Type B pancreatic cell (in vitro differentiated cells): ENCODE measurements at regions not wholly inside any gene's neighbourhood (a gene's known extent, or its start where the extent isn't known, plus 50 kb on each side); places are given as distances from the start of the nearest gene placed in this dataset.

Experiments
- DNase-seq: peaks from one replicate; pipeline ENCODE4 v3.0.0; 2021; ENCODE audit warnings: mixed read lengths; ENCODE audit not compliant: unreplicated experiment; ENCODE audit errors: extremely low spot score
- H3K27ac Mint-ChIP-seq: 2 replicates; pipeline ENCODE4 v1.8.0; 2021; ENCODE audit warnings: mild to moderate bottlenecking, mixed read lengths
- H3K27me3 Mint-ChIP-seq: 2 replicates; pipeline ENCODE4 v1.8.0; 2021; ENCODE audit warnings: mixed read lengths
- H3K36me3 Mint-ChIP-seq: 2 replicates; pipeline ENCODE4 v1.8.0; 2021; ENCODE audit warnings: mixed read lengths
- H3K4me1 Mint-ChIP-seq: one replicate; pipeline ENCODE4 v1.8.0; 2021; ENCODE audit warnings: mixed read lengths; ENCODE audit not compliant: unreplicated experiment
- H3K4me3 Mint-ChIP-seq: 2 replicates; pipeline ENCODE4 v1.8.0; 2021; ENCODE audit warnings: mild to moderate bottlenecking, mixed read lengths
- H3K9me3 Mint-ChIP-seq: 2 replicates; pipeline ENCODE4 v1.8.0; 2021; ENCODE audit warnings: mixed read lengths
- TF ChIP-seq, protein P1 (sequence below): fragments of 200-600 bp; sonication (generic); conservative IDR thresholded peaks from 2 replicates; pipeline ENCODE4 v1.5.0; 2021; ENCODE audit warnings: antibody characterized with exemption, mild to moderate bottlenecking

DNA sequence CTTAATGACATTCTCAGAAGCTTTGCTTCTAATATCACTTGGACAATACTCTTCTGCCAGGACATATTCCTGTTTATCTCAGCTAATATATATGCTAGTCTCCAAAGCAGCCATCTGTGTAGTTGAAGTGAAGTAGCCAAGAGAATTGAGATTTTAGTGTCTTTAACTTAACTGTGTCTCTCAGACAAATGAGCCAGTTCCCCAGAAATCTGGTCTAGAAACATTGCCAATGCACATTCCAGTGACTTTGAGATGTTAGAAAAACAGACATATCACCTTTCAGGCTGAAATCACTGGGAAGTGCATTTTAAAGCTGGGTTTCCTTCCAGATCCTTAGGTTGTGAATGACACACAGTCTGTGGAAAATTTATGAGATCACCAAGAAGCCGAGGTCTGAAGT lies 114.6 kb downstream of the MTX3 start:
- H3K36me3 Mint-ChIP-seq, result no peaks in the 10 kb centered on the region
- DNase-seq, result no peak
- H3K9me3 Mint-ChIP-seq, result peaks cover 6% of the 10 kb centered on the region
- peaks cover 10% of the 10 kb centered on the region for H3K27me3 Mint-ChIP-seq
- peaks cover 5% of the 10 kb centered on the region for H3K4me1 Mint-ChIP-seq
- TF ChIP-seq, protein P1, sequence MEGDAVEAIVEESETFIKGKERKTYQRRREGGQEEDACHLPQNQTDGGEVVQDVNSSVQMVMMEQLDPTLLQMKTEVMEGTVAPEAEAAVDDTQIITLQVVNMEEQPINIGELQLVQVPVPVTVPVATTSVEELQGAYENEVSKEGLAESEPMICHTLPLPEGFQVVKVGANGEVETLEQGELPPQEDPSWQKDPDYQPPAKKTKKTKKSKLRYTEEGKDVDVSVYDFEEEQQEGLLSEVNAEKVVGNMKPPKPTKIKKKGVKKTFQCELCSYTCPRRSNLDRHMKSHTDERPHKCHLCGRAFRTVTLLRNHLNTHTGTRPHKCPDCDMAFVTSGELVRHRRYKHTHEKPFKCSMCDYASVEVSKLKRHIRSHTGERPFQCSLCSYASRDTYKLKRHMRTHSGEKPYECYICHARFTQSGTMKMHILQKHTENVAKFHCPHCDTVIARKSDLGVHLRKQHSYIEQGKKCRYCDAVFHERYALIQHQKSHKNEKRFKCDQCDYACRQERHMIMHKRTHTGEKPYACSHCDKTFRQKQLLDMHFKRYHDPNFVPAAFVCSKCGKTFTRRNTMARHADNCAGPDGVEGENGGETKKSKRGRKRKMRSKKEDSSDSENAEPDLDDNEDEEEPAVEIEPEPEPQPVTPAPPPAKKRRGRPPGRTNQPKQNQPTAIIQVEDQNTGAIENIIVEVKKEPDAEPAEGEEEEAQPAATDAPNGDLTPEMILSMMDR, result no peak
- no peak overlapping the region for H3K4me3 Mint-ChIP-seq
- no peak overlapping the region for H3K27ac Mint-ChIP-seq

DNA sequence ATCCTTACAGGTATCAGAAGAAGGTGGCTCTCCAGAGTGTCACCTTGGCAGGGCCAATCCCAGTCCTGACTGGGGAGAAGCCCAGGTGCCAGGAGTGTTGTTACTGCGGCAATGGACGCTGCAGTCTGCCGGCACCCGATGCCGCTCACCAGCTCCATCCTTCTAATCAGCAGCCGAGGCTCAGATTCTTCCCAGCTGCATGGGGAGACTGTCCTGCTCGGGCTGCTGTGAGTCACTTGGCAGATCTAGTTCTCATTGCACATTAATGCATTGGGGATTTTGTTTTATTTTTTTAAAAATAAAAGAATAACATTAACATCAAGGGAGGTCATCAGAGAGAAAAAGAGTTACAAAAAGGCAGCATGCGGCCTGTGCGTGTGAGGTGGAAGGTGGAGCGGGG lies 115.8 kb downstream of the MTX3 start:
- TF ChIP-seq, protein P1, result no peak
- no peak for DNase-seq
- H3K4me1 Mint-ChIP-seq, result peaks cover 5% of the 10 kb centered on the region
- no peaks in the 10 kb centered on the region for H3K36me3 Mint-ChIP-seq
- H3K27me3 Mint-ChIP-seq, result peaks cover 10% of the 10 kb centered on the region
- H3K9me3 Mint-ChIP-seq, result peaks cover 6% of the 10 kb centered on the region
- H3K27ac Mint-ChIP-seq, result no peak overlapping the region
- H3K4me3 Mint-ChIP-seq, result no peak overlapping the region

DNA sequence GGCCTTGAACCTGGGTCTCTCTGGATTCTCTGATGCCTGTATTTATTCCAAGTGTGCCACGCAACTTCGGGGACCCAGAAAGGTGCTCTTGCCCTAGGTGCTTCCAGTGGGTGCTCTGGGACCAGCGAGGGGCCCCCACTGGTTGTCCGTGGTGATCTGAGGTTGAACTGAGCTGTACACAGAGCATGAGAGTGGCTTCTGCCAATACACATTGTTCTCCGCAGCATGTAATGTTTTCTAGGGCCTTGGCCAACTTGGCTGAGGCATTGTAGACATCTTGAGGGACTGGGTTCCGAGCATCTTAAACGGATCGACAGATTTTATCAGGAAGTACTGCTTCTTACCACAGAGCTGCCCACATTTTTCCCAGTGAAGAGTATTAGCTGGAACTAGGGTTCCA lies 117.9 kb downstream of the MTX3 start:
- DNase-seq, result no peak
- Mint-ChIP-seq H3K9me3 (no peaks in the 10 kb centered on the region), H3K27me3 (peaks cover 14% of the 10 kb centered on the region), H3K27ac (no peak overlapping the region), H3K4me3 (no peak overlapping the region), H3K4me1 (peaks cover 5% of the 10 kb centered on the region), H3K36me3 (no peaks in the 10 kb centered on the region)
- TF ChIP-seq, protein P1, result no peak

DNA sequence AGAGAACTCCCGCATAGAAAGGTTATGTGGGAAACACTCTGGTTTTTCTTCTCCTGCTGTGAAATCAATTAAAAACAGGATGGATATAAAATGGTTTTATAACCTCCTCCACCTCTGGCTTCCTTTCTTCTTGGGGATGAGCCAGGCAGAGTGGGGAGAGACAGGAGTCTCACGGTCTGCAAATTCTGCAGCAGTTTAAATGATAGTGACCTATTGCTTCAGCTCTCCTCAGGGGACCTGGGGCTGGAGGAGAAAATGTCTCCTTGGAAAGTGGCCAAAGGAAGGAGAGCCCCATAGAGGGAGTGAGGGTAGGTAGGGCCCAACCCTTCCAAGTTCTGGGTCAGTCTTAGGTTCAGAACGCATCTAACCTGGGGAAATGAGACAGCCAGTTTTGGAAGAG lies 118.8 kb downstream of the MTX3 start:
- Mint-ChIP-seq H3K27me3 (peaks cover 14% of the 10 kb centered on the region), H3K36me3 (no peaks in the 10 kb centered on the region), H3K9me3 (no peaks in the 10 kb centered on the region), H3K4me1 (peaks cover 5% of the 10 kb centered on the region), H3K27ac (no peak overlapping the region), H3K4me3 (no peak overlapping the region)
- no peak for DNase-seq
- TF ChIP-seq, protein P1, result no peak

DNA sequence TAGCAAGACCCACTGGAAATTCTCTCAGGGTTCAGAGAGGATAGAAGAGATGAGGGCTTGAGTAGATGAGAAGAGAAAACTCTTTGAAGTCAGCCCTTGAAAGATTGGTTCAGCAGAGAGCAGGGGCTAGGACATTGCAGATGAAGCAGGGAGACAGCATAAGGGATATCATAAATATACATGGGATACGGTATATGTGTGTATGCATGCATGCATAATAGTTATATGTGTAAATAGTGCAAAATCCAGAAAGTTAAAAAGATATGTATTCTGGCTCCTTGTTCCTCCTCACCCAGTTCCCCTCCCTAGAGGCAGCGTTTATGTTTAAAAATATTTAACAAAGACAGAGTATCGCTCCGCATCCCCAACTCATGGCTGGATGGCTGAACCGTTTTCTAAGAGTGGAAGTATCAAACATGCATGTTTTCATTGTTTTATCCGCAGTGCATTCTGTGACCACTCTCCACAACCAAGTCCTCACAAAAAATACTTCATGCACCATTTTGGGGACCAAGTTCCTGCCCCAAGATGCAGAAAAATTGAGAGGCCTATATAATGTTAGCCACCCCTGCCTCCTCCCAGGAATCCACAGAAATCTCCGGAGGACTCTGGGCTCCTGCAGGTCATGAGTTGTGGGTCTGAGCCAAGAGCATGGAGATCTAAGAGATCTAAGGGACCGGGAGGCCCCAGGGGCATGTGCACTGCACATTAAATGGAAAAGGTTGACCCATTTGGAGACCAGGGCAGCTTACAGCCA lies 119.5 kb downstream of the MTX3 start:
- Mint-ChIP-seq H3K9me3 (no peaks in the 10 kb centered on the region), H3K27me3 (peaks cover 14% of the 10 kb centered on the region), H3K36me3 (no peaks in the 10 kb centered on the region), H3K27ac (no peak overlapping the region), H3K4me1 (peaks cover 5% of the 10 kb centered on the region), H3K4me3 (no peak overlapping the region)
- TF ChIP-seq, protein P1, result no peak
- no peak for DNase-seq
